ENCODE measurements at regions not wholly inside any gene's neighbourhood (a gene's known extent, or its start where the extent isn't known, plus 50 kb on each side); places are given as distances from the start of the nearest gene placed in this dataset.

DNA sequence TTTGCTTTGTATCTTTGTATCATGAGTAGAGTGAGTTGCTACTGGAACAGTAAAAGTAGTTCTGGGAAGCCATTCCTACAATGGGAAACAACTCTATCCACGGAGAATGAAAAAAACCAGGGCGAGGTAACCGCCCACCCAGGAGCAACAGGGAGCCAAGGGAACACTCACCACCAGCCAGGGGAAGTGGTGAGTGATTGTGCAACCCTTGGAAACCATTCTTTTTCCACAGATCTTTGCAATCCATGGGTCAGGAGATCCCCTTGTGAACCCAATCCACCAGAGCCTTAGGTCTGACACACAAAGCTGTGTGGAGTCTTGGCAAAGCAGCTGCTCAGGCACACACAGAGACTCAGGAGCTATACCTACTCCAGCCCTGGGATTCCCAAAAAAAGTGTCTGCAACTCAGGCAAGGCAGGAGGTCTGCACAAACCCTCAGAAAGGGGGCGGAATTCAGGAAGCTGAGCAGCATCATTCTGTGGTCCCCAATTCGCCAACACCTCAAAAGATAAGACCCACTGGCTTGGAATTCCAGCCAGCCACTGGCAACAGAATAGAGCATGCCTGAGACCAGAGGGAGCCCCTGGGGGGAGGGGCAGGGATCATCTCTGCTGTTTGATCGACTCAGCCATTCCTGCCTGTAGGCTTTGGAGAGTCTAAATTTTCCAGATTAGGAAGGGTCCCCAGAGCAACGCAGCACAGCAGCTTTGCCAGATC lies 52.1 kb upstream of the PPFIA2 start:
- no peak for DNase-seq

GRCh38 chr12:81809829-81810595 lies 50.9 kb upstream of the PPFIA2 start:
- DNase-seq = no peak

- no peak for DNase-seq
Observed at GRCh38 chr12:81809113-81809777, 50.1 kb upstream of the PPFIA2 start.

Measured in hypothalamus (tissue), 51 donors.